ENCODE measurements at regions not wholly inside any gene's neighbourhood (a gene's known extent, or its start where the extent isn't known, plus 50 kb on each side); places are given as distances from the start of the nearest gene placed in this dataset.

- TF ChIP-seq CTCF (IDR thresholded peaks at IDR 0.05): no peak
- no peak for TF ChIP-seq POLR2AphosphoS5 (IDR thresholded peaks at IDR 0.05; ENCODE audit: low read depth, low read length)
- TF ChIP-seq SIN3A (IDR thresholded peaks at IDR 0.05; ENCODE audit: borderline replicate concordance, insufficient read depth, low read depth, low read length): no peak
These were observed 240.4 kb downstream of the CDC5L start for GRCh38 chr6:44627883-44628271.
